GM21390 (cell line): ENCODE measurements at regions not wholly inside any gene's neighbourhood (a gene's known extent, or its start where the extent isn't known, plus 50 kb on each side); places are given as distances from the start of the nearest gene placed in this dataset.

Experiments used
- ATAC-seq: cut with Tn5 transposase; IDR thresholded peaks from one replicate; pipeline ENCODE4 v1.9.1; 2021; ENCODE audit not compliant: unreplicated experiment

GRCh38 chr2:122368576-122369243, 613.3 kb downstream of the TSN start:
- ATAC-seq: no peak

- no peak for ATAC-seq
These were observed 623.1 kb downstream of the TSN start for GRCh38 chr2:122378521-122378920.

GRCh38 chr2:122384768-122385333, 629.4 kb downstream of the TSN start:
- ATAC-seq: no peak

GRCh38 chr2:122388208-122388607, 632.8 kb downstream of the TSN start:
- no peak for ATAC-seq

- ATAC-seq: no peak
These were observed 634.2 kb downstream of the TSN start for GRCh38 chr2:122389694-122390093.

GRCh38 chr2:122390406-122390805, 635.0 kb downstream of the TSN start:
- no peak for ATAC-seq

- ATAC-seq: no peak
These were observed 636.3 kb downstream of the TSN start for GRCh38 chr2:122391726-122392125.

GRCh38 chr2:122395687-122396086, 640.2 kb downstream of the TSN start:
- no peak for ATAC-seq

GRCh38 chr2:122411231-122411630, 655.8 kb downstream of the TSN start:
- ATAC-seq: no peak

- no peak for ATAC-seq
These were observed 656.9 kb downstream of the TSN start for GRCh38 chr2:122412360-122412759.

- no peak for ATAC-seq
These were observed 659.5 kb downstream of the TSN start for GRCh38 chr2:122414902-122415301.

- no peak for ATAC-seq
These were observed 661.7 kb downstream of the TSN start for GRCh38 chr2:122417114-122417513.

- ATAC-seq: no peak
These were observed 666.3 kb downstream of the TSN start for GRCh38 chr2:122421775-122422174.

- ATAC-seq: no peak
These were observed 667.0 kb downstream of the TSN start for GRCh38 chr2:122422384-122422991.

- no peak for ATAC-seq
These were observed 668.5 kb downstream of the TSN start for GRCh38 chr2:122423934-122424333.

GRCh38 chr2:122433123-122433754, 677.8 kb downstream of the TSN start:
- ATAC-seq: no peak

GRCh38 chr2:122445003-122445402, 689.6 kb downstream of the TSN start:
- no peak for ATAC-seq

GRCh38 chr2:122446761-122447160, 691.3 kb downstream of the TSN start:
- no peak for ATAC-seq

- ATAC-seq: no peak
These were observed 691.8 kb downstream of the TSN start for GRCh38 chr2:122447237-122447636.

- ATAC-seq: peak; percentile 71
These were observed 695.6 kb downstream of the TSN start for GRCh38 chr2:122451040-122451439.

- ATAC-seq: no peak
These were observed 696.2 kb downstream of the TSN start for GRCh38 chr2:122451697-122452096.

GRCh38 chr2:122469147-122469546, 713.7 kb downstream of the TSN start:
- ATAC-seq: no peak
